ENCODE measurements at regions not wholly inside any gene's neighbourhood (a gene's known extent, or its start where the extent isn't known, plus 50 kb on each side); places are given as distances from the start of the nearest gene placed in this dataset.
"Not testable (repeated sequence)": the region's sequence is repeated elsewhere in the genome, so short reads cannot be mapped to it uniquely, and the experiment has no call there.

DNA sequence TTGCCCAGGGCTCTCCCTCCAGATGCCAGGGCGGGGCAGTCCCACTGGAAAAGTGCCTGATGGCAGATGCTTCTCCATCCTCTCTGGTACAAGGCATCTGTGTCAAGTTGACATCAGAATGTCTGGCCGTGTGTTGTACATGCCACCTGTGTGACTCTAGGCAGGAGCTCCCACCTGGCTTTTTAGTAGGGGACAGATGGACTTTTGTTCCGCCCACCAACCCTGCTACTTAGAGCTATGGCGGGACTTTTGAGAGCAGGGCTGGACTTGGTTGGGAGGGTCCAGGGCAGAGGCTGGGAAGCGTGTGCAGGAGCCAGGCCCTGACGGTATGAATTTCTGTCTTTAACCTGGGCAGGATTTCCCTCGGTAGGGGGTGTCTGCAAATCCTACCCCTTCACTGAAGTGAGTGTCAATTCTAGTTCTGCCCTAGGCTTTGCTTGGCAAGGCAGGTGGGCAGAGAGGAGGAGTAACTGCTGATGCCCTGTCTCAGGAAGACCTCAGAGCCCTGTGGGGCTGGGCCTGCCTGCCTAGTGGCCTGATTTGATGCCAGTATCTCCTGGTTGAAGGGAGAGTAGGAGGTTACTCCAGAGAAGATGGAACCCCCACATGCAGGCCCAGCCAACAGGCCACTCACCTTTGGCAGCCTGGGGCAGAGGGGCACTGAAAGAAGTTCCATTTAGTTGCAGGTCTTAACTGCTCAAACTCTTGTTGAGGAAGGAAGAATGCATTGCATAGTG is 99.1 kb downstream of the PJA1 start:
- DNase-seq (ENCODE audit: low read depth), result no peak
- TF ChIP-seq, protein P1, sequence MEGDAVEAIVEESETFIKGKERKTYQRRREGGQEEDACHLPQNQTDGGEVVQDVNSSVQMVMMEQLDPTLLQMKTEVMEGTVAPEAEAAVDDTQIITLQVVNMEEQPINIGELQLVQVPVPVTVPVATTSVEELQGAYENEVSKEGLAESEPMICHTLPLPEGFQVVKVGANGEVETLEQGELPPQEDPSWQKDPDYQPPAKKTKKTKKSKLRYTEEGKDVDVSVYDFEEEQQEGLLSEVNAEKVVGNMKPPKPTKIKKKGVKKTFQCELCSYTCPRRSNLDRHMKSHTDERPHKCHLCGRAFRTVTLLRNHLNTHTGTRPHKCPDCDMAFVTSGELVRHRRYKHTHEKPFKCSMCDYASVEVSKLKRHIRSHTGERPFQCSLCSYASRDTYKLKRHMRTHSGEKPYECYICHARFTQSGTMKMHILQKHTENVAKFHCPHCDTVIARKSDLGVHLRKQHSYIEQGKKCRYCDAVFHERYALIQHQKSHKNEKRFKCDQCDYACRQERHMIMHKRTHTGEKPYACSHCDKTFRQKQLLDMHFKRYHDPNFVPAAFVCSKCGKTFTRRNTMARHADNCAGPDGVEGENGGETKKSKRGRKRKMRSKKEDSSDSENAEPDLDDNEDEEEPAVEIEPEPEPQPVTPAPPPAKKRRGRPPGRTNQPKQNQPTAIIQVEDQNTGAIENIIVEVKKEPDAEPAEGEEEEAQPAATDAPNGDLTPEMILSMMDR (IDR thresholded peaks at IDR 0.05; ENCODE audit: low read length, missing control alignments), result no peak
- no peak overlapping the region for H3K4me3 ChIP-seq (replicated peaks; ENCODE audit: low read depth, low read length)

DNA sequence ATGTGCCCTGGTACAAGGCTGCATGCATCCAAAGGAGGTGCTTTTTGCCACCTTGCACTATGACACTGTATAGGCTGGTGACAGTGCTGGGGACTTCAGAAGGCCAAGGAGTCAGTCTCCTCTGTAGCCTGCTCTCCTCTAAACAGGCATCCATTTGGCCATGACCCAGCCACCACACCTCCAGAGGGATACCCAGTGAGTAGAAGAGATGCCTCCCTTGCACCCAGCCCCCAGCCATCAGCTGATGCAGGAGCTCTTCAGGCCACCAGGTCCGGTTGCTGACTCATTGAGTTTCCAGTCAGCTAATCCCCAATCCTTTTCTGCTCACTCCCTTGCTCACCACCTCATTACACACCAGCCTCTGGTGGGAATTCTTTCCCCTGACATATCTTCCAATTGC is 99.8 kb downstream of the PJA1 start:
- DNase-seq (ENCODE audit: low read depth), result no peak
- TF ChIP-seq, protein P1 (IDR thresholded peaks at IDR 0.05; ENCODE audit: low read length, missing control alignments), result no peak
- H3K4me3 ChIP-seq (replicated peaks; ENCODE audit: low read depth, low read length), result no peak overlapping the region

DNA sequence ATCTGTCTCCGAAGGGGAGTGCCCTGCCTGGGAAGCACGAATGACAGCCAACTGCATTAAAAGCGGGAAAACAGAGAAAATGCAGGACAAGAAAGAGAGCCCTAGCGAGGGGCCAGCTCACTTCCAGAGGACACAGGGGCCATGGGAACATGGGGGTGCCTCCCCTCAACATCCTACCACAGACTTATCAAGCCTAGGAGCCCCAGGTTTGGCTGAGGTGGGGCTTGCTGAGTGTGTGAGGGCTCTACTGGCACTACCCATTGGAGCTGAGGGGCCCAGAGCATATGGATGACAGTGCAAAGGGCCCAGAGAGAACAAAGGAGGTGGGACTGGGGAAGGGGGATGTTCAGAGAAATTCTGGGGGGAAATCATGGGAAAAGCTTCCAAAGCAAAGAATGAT is 101.8 kb downstream of the PJA1 start:
- TF ChIP-seq, protein P1 (IDR thresholded peaks at IDR 0.05; ENCODE audit: low read length, missing control alignments), result no peak
- no peak for DNase-seq (ENCODE audit: low read depth)
- no peak overlapping the region for H3K4me3 ChIP-seq (replicated peaks; ENCODE audit: low read depth, low read length)

DNA sequence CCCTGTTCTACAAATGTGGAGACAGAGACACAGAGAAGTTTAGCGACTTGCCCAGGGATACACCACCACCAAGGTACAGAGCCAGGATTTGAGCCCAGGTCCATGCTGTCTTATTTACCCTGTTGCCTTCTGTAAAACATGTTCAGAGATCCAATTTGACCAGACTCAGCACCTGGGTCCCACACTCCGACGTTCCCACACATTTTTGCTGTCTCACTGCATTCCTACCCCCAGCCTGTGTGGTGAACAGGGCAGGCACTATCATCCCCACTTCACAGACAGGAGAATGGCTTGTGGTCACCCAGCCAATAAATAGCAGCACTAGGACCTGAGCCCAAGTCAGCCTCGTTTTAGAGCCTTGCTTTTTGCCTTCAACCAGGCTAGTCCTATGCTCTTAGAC is 102.8 kb downstream of the PJA1 start:
- no peak for DNase-seq (ENCODE audit: low read depth)
- H3K4me3 ChIP-seq (replicated peaks; ENCODE audit: low read depth, low read length), result no peak overlapping the region
- TF ChIP-seq, protein P1 (IDR thresholded peaks at IDR 0.05; ENCODE audit: low read length, missing control alignments), result no peak

DNA sequence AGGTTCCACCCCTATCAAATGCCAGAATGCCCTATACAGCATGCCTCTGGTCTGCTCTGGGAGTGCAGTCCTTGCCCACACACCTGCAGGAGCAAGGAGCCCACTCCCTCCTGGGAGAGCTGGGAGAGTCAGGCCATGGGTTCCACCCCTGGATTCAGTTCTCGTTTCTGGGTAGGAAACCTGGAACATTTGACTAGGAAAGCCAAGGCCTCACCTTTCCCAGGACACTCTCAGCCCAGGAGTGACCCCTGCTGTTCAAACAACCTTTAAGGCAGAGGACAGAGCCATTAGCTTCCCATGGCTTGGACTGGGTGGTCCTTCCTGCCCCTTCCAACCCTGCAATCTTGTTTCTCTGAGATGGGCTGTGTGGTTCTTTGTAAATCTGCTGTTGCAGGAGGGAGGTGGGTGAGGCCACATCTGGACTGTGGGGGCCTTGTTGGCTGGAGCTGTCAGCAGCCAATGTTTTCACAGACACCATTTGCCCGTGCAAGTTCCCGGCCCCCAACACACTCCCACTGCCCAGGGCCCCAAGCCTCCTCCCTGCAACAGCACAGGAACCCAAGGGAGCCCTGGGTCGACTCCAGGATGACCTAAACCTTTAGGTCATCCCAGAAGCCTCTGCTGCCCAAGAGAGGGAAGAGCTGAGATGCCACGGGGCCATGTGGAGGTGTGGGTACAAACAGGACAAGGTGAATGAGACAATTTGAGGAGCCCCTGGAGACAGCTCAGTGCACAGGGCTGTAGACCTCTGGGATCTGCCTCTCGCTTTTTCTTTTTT is 104.4 kb downstream of the PJA1 start:
- TF ChIP-seq, protein P1 (IDR thresholded peaks at IDR 0.05; ENCODE audit: low read length, missing control alignments), result peak; percentile 55
- no peak overlapping the region for H3K4me3 ChIP-seq (replicated peaks; ENCODE audit: low read depth, low read length)
- peak; percentile 66 for DNase-seq (ENCODE audit: low read depth)

DNA sequence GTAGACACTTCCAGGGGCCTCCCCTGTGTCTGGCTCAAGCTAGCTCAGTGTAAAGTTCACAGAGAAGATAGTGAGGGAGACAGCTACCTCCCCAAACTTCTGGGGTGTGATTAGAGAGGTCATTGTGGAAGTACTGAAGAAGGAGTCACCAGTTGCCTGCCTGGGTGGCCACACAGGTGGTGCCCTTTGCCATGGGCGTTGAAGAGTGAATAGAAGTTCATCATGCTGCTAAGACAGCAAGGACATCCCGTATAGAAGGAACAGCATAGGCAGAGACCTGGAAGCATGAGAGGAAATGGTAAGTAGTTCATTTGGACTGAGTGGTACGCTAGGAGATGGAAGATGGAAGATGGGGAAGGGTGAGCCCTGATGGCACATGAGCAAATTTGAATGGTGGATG is 110.1 kb downstream of the PJA1 start:
- TF ChIP-seq, protein P1 (IDR thresholded peaks at IDR 0.05; ENCODE audit: low read length, missing control alignments), result no peak
- no peak overlapping the region for H3K4me3 ChIP-seq (replicated peaks; ENCODE audit: low read depth, low read length)
- DNase-seq (ENCODE audit: low read depth), result no peak

DNA sequence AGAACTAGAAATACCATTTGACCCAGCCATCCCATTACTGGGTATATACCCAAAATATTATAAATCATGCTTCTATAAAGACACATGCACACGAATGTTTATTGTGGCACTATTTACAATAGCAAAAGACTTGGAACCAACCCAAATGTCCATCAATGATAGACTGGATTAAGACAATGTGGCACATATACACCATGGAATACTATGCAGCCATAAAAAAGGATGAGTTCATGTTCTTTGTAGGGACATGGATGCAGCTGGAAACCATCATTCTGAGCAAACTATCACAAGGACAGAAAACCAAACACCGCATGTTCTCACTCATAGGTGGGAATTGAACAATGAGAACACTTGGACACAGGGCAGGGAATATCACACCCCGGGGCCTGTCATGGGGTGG is 110.8 kb downstream of the PJA1 start:
- not testable (repeated sequence) for H3K4me3 ChIP-seq (replicated peaks; ENCODE audit: low read depth, low read length)

More for the DNA sequence above, 110.8 kb downstream of the PJA1 start:
- not testable (repeated sequence) for DNase-seq (ENCODE audit: low read depth)

Measured in fibroblast of pulmonary artery (primary cell).